Astrocyte (in vitro differentiated cells and primary cell): ENCODE measurements at regions not wholly inside any gene's neighbourhood (a gene's known extent, or its start where the extent isn't known, plus 50 kb on each side); places are given as distances from the start of the nearest gene placed in this dataset.

Experiments
- EZH2 ChIP-seq: IDR thresholded peaks from 2 replicates; pipeline ENCODE4 v1.6.1; 2012; ENCODE audit warnings: mild to moderate bottlenecking, low read length, inconsistent platforms; ENCODE audit not compliant: insufficient read depth
- TF ChIP-seq, protein P1 (sequence below): IDR thresholded peaks from 2 replicates; pipeline ENCODE4 v1.5.1; 2011; ENCODE audit warnings: low read depth, mild to moderate bottlenecking, inconsistent platforms, low read length, moderate library complexity; ENCODE audit not compliant: insufficient read depth

DNA sequence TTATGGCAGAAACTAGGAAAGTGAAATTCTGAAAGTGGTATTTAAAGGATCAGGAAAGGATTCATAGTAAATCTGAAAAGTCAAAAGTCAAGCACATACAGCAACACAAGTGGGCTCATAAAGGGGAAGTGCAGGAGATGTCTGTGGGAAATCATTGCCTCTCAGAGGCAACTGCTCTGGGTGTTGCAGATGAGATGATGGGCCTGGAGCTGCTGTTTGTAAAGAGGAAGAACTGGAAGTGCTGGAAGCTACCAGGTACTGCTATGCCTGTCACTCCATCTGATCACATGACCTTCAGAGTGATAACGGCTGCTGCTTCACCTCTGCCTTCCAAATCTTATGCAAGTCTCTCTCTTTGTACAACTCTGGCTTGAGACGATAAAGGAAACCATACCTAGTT is 55.9 kb downstream of the ADRB2 start:
- TF ChIP-seq, protein P1, sequence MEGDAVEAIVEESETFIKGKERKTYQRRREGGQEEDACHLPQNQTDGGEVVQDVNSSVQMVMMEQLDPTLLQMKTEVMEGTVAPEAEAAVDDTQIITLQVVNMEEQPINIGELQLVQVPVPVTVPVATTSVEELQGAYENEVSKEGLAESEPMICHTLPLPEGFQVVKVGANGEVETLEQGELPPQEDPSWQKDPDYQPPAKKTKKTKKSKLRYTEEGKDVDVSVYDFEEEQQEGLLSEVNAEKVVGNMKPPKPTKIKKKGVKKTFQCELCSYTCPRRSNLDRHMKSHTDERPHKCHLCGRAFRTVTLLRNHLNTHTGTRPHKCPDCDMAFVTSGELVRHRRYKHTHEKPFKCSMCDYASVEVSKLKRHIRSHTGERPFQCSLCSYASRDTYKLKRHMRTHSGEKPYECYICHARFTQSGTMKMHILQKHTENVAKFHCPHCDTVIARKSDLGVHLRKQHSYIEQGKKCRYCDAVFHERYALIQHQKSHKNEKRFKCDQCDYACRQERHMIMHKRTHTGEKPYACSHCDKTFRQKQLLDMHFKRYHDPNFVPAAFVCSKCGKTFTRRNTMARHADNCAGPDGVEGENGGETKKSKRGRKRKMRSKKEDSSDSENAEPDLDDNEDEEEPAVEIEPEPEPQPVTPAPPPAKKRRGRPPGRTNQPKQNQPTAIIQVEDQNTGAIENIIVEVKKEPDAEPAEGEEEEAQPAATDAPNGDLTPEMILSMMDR = no peak
- TF ChIP-seq EZH2 = no peak
